Esophagus muscularis mucosa (tissue), 4 donors: ENCODE measurements at regions not wholly inside any gene's neighbourhood (a gene's known extent, or its start where the extent isn't known, plus 50 kb on each side); places are given as distances from the start of the nearest gene placed in this dataset.

Experiments used
- DNase-seq: peaks from one replicate; pipeline ENCODE4 v3.0.0-alpha.2; 2017; ENCODE audit errors: extremely low spot score
- H3K27ac ChIP-seq, 4 donors: fragments of 200-600 bp; sonication (generic); replicated peaks in 1 of 4; 1 replicate in 3 of 4; 2 replicates in 1 of 4; pipeline ENCODE4 v1.5.1; 2016 to 2019; ENCODE audit warnings: mild to moderate bottlenecking in 1 of 4
- H3K27me3 ChIP-seq, 4 donors: fragments of 200-600 bp; sonication (generic); one replicate each; pipeline versions ENCODE4 v1.5.1 to v1.6.0; 2016 to 2019
- H3K36me3 ChIP-seq, 4 donors: fragments of 200-600 bp; sonication (generic); one replicate each; pipeline ENCODE4 v1.5.1; 2016 to 2019
- H3K4me1 ChIP-seq, 4 donors: fragments of 200-600 bp; sonication (generic); one replicate each; pipeline ENCODE4 v1.5.1; 2016 to 2019
- H3K4me3 ChIP-seq, 4 donors: fragments of 200-600 bp; sonication (generic); 1 replicate in 2 of 4; 2 replicates in 2 of 4; pipeline ENCODE4 v1.5.1; 2016 to 2019; ENCODE audit warnings: mild to moderate bottlenecking in 4 of 4, moderate library complexity in 1 of 4
- H3K9me3 ChIP-seq, 4 donors: fragments of 200-600 bp; sonication (generic); 1 replicate in 3 of 4; 2 replicates in 1 of 4; pipeline ENCODE4 v1.5.1; 2016 to 2019
- EP300 ChIP-seq: sonication (generic); formaldehyde crosslinking; IDR thresholded peaks from one replicate; pipeline ENCODE4 v1.6.1; 2017; ENCODE audit warnings: antibody characterized with exemption
- POLR2A ChIP-seq: fragments of 450-650 bp; IDR thresholded peaks from one replicate; pipeline ENCODE4 v1.6.1; 2017; ENCODE audit warnings: antibody characterized with exemption, moderate library complexity, mild to moderate bottlenecking, low read depth
- POLR2AphosphoS5 ChIP-seq, 2 donors: sonication (generic); formaldehyde crosslinking; IDR thresholded peaks; one replicate each; pipeline ENCODE4 v1.6.1; 2017; ENCODE audit warnings: antibody characterized with exemption in 2 of 2
- whole genome bisulfite sequencing: methylation state at CpG from one replicate; pipeline ENCODE4 v1.1.5; 2018; 5-methylcytosine and 5-hydroxymethylcytosine counted together
- intact Hi-C: fragments of 100-400 bp; cut with DNase I; formaldehyde crosslinking; loops from one replicate; pipeline ENCODE4 v1.15.1; 2023
- TF ChIP-seq, protein P1 (sequence below), 3 experiments: fragments of 200-600 bp in 2 of 3; fragments of 450-650 bp in 1 of 3; sonication (generic) in 2 of 3; IDR thresholded peaks; one replicate each; pipeline ENCODE4 v1.5.1; 2017 to 2019; ENCODE audit warnings: antibody characterized with exemption in 3 of 3, mild to moderate bottlenecking in 2 of 3, moderate library complexity in 1 of 3

DNA sequence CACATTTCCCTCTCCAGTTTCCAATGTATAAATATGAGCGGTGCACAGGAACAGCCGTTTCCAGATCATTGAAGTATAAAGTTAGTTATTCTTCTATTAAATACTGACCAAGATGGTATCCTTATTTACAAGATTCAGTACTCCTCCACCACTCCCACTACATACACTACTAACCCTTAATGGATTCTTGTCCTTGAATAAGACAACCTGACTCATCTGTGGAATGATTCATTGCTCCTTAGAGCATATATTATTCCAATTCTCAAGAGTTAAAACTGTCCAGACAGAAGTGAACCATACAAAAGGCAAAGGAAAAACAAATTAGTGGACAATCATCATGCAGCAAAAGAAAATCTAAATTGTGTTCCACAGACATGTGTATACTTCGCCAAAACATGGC, 373.3 kb downstream of the IDS start:
- Histone ChIP-seq H3K9me3 (no peaks in the 10 kb centered on the region), H3K27ac (no peak overlapping the region), H3K27me3 (no peaks in the 10 kb centered on the region), H3K4me1 (no peaks in the 10 kb centered on the region), H3K4me3 (no peak overlapping the region), H3K36me3 (no peaks in the 10 kb centered on the region)
- 87% methylated on average over 3 of the region's 3 CpGs for WGBS
- no peak for TF ChIP-seq EP300
- TF ChIP-seq POLR2AphosphoS5 (IDR thresholded peaks at IDR 0.05), result no peak
- TF ChIP-seq POLR2A, result no peak
- TF ChIP-seq, protein P1, sequence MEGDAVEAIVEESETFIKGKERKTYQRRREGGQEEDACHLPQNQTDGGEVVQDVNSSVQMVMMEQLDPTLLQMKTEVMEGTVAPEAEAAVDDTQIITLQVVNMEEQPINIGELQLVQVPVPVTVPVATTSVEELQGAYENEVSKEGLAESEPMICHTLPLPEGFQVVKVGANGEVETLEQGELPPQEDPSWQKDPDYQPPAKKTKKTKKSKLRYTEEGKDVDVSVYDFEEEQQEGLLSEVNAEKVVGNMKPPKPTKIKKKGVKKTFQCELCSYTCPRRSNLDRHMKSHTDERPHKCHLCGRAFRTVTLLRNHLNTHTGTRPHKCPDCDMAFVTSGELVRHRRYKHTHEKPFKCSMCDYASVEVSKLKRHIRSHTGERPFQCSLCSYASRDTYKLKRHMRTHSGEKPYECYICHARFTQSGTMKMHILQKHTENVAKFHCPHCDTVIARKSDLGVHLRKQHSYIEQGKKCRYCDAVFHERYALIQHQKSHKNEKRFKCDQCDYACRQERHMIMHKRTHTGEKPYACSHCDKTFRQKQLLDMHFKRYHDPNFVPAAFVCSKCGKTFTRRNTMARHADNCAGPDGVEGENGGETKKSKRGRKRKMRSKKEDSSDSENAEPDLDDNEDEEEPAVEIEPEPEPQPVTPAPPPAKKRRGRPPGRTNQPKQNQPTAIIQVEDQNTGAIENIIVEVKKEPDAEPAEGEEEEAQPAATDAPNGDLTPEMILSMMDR (IDR thresholded peaks at IDR 0.05), result no peak
- intact Hi-C loops, result no loop called here
- no peak for DNase-seq

DNA sequence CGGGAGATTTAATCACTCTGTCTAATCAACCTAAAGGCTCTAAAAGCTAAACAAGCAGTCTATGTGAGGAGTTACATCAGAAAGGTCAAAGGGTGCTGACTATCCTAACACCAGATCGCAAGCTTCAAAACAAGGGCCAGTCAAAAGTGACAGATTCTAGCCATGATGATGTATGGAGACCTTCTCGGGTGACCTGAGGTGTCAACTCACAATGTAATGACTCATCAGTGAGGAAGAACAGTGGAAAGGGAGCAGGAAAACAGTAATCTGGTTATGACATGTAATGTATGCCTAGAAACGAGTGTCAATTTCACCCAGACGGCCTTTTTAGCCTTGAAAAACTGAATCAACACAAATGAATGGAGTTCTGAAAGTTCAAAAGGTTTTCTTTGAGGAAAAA, 375.3 kb downstream of the IDS start:
- no peaks in the 10 kb centered on the region for H3K27me3 ChIP-seq
- no peaks in the 10 kb centered on the region for H3K9me3 ChIP-seq
- H3K36me3 ChIP-seq, result no peaks in the 10 kb centered on the region
- TF ChIP-seq POLR2A, result no peak
- TF ChIP-seq POLR2AphosphoS5 (IDR thresholded peaks at IDR 0.05), result no peak
- TF ChIP-seq EP300, result no peak
- TF ChIP-seq, protein P1 (IDR thresholded peaks at IDR 0.05), result no peak
- 55% methylated on average over 5 of the region's 5 CpGs for WGBS
- no peaks in the 10 kb centered on the region for H3K4me1 ChIP-seq
- no peak for DNase-seq
- no peak overlapping the region for H3K27ac ChIP-seq
- no peak overlapping the region for H3K4me3 ChIP-seq
- intact Hi-C loops, result no loop called here

DNA sequence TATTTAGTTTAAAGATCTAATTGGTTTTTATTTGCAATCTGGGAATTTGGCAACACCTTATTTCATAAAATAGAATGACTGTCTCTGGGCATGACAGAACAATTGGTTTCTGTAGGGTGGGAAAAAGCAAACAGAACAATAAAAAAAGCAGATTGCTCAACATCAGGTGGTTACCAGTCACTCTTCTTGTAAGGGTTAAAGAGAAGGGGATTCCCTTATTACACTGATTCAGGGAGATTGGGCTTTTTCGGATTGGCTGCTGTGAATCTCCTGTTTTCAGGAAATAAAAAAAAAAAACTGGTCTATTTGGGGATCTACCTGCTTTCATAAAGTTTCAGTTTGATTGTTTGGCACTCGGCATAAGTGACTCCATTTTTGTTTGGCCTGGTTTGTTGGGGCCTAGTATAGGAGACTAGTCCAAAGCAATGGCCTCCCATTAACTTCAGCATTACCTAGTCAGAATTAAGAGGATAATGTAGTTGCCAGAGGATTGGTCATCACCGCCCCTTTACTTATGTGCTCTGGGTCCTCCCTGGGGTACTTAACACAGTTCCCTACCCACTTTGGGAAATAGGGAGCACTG, 380.5 kb downstream of the IDS start:
- TF ChIP-seq, protein P1 (IDR thresholded peaks at IDR 0.05), result no peak
- TF ChIP-seq POLR2A (no peak), POLR2AphosphoS5 (IDR thresholded peaks at IDR 0.05) (no peak), EP300 (no peak)
- no peak overlapping the region for H3K27ac ChIP-seq
- no peaks in the 10 kb centered on the region for H3K27me3 ChIP-seq
- DNase-seq, result no peak
- WGBS, result 72% methylated on average over 3 of the region's 3 CpGs
- H3K9me3 ChIP-seq, result no peaks in the 10 kb centered on the region
- no peaks in the 10 kb centered on the region for H3K36me3 ChIP-seq
- H3K4me3 ChIP-seq, result no peak overlapping the region
- H3K4me1 ChIP-seq, result no peaks in the 10 kb centered on the region
- intact Hi-C loops, result no loop called here

DNA sequence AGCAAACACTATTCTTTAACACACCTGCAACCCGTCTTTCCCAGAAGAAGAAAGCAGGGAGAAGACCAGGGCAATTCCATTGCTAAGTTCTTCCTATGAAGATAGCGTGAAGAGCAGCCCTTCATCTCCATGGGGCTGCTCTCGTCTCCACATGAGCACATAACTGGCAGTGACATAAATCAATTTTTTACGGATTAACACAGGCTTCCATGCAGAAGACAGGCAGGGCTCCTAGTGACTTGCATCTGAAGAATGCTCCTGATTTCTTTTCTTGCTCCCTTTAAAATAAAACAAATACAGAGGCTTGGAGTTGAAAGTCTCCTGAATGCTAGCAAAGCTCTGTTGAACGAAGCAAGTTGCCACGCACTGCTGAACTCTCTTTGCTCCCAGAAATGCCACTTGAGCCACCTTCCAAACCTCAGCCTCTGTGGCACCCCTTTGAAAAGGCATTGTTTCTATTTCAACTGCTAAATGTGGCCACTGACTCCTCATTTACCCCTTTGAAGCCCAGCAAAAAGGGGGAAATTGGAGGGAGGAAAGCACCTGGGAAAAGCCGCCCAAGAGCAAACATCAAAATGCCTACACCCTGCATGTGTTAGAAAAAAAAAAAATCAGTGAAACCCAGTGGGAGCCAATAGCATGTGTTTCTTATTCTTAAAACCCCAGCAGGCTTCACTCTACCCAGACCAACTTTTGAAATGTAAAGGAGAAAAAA, 383.7 kb downstream of the IDS start:
- Histone ChIP-seq H3K4me3 (no peak overlapping the region), H3K27me3 (no peaks in the 10 kb centered on the region), H3K4me1 (no peaks in the 10 kb centered on the region), H3K9me3 (no peaks in the 10 kb centered on the region), H3K27ac (no peak overlapping the region), H3K36me3 (no peaks in the 10 kb centered on the region)
- DNase-seq, result no peak
- intact Hi-C loops, result no loop called here
- WGBS, result 61% methylated on average over 7 of the region's 7 CpGs
- TF ChIP-seq, protein P1 (IDR thresholded peaks at IDR 0.05), result no peak
- no peak for TF ChIP-seq POLR2AphosphoS5 (IDR thresholded peaks at IDR 0.05)
- TF ChIP-seq EP300, result no peak
- TF ChIP-seq POLR2A, result no peak

DNA sequence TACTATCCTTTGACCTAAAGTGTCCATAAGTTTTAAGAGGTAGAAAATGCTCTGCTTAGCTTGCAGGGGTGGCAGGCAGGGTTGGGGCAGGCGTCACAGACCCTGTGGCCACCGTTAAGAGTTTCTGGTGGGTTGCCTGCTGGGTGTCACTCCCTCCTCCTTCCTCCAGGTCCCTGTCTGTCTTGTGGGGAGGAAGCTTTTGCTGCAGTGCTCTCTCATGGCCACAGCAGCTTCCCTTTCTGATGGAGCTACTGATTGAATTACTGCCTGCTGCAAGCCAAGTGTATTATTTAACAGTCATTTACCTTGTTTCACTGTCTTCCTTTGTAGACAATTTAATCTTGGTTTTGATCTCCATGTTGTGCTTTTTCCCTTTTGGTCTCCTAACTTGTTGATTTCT, 384.6 kb downstream of the IDS start:
- 32% methylated on average over 2 of the region's 2 CpGs for WGBS
- no peak overlapping the region for H3K27ac ChIP-seq
- no peaks in the 10 kb centered on the region for H3K9me3 ChIP-seq
- no peak overlapping the region for H3K4me3 ChIP-seq
- no peak for DNase-seq
- intact Hi-C loops, result no loop called here
- H3K27me3 ChIP-seq, result no peaks in the 10 kb centered on the region
- no peaks in the 10 kb centered on the region for H3K36me3 ChIP-seq
- TF ChIP-seq POLR2A, result no peak
- TF ChIP-seq, protein P1 (IDR thresholded peaks at IDR 0.05), result no peak
- TF ChIP-seq EP300, result no peak
- TF ChIP-seq POLR2AphosphoS5 (IDR thresholded peaks at IDR 0.05), result no peak
- H3K4me1 ChIP-seq, result no peaks in the 10 kb centered on the region
